NCI-H226 (cell line): ENCODE measurements at regions not wholly inside any gene's neighbourhood (a gene's known extent, or its start where the extent isn't known, plus 50 kb on each side); places are given as distances from the start of the nearest gene placed in this dataset.
"Not testable (repeated sequence)": the region's sequence is repeated elsewhere in the genome, so short reads cannot be mapped to it uniquely, and the experiment has no call there.

Experiments
- DNase-seq: peaks from one replicate; pipeline ENCODE4 v3.0.0-alpha.2; 2015

DNA sequence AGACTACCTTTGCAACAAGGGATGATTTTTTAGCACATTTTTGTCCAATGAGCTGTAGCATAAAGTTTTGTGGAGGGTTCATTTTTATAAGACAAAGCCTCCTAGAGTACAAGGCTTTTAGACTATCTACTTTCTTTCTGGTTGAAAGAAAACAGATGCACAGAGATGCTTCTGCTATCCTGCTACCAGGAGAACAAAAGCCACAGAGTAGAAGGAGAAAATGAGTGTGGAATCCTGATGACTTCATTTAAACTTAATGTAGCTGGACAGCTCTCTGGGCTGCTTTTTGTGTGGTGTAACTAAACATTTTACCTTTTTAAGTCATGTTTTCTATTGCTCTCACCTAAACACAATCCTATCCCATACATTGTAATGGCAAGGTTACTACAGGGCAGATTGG is 1009.4 kb downstream of the TLE1 start:
- DNase-seq: no peak

DNA sequence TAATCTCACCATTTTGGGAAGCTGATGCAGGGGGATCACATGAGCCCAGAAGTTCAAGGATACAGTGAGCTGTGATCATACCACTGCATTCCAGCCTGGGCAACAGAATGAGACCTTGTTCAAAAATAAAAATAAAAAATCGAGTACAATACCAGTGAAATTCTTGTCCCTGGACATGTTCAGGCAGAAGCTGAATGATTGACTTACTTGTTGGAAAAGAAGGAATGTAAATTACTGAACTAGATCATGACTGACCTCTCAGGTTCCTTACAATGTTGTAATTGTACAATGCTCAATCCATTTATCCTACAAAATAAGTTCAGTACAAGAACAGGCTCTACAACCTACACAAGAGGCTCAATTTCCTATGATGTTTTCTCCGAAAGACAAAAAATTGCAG is 1010.4 kb downstream of the TLE1 start:
- DNase-seq: no peak

DNA sequence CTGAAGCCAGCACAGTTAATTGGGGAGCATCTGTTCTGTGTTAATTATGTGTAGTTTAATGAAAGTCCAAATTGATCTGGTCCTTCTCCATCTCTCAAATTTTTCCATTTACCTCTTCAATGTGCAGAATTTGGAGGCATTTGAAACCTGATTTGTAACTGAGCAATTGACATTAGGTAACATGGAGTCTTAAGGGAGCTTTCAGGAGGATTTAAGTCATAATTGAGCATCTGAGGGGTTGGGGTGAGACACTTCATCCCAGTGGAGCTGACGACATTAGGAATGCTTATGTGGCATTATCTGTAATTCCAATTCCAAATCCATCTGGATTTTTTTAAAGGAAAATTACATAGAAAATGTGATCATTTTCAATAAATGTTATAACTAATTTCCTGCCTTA is 1015.9 kb downstream of the TLE1 start:
- DNase-seq: no peak

DNA sequence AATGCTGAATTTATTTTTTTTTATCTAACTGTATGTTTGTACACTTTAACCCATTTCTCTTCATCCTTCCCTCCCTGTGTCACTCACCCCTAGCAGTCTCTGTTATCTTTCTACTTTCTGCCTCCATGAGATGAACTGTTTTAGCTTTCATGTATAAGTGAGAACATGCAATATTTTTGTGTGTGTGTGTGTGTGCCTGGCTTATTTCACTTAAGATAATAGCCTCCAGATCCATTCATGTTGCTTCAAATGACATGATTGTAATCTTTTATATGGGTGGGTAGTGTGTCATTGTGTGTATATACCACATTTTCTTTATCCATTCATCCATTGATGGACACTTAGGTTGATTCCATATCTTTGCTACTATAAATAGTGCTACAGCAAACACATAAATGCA is 1023.9 kb downstream of the TLE1 start:
- no peak for DNase-seq

DNA sequence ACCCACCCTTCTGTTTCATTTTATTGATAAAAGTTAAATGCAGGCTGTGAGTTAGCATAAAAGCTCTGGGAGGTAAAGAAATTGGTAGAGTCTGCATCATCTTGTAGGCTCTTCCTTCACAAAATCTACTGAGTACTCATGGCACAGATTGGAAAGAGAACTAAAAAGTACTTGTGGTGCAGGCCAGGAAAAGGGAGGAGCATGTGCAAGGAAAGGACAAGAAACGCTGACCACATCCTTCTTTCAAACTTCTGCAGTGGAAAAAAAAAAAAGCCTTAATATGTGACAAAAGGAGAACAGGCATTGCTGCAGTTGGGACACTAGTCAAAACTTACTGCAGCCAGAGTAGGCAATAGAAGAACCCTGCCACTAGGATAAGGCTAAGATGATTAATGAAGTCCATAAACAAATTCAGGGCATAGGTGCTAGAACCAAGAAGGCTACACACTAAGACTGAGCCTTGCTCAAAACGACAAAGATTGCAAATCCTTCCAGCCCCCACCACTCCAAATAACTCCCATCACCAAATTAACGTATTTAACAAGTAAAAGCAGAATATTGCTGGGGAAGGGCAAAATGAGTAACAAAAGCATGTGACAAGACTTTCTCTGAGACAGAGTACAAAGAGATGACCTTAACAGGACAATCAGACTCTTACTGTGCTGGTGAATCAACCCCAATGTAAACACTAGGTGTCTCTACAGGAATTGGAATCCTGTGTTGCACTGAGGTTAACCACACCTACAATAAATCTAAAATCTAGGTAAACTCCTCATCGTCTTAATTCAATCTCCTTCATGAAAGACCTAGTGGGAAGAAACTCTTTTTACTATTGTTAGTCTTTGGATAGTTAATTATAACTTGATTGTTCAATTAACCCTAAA is 1024.8 kb downstream of the TLE1 start:
- no peak for DNase-seq

DNA sequence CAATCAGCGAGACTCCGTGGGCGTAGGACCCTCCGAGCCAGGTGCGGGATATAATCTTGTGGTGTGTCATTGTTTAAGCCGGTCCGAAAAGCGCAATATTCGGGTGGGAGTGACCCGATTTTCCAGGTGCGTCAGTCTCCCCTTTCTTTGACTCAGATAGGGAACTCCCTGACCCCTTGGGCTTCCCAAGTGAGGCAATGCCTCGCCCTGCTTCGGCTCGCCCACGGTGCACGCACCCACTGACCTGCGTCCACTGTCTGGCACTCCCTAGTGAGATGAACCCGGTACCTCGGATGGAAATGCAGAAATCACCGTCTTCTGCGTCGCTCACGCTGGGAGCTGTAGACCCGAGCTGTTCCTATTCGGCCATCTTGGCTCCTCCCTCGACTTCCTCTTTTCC is 1029.6 kb downstream of the TLE1 start:
- DNase-seq: not testable (repeated sequence)

DNA sequence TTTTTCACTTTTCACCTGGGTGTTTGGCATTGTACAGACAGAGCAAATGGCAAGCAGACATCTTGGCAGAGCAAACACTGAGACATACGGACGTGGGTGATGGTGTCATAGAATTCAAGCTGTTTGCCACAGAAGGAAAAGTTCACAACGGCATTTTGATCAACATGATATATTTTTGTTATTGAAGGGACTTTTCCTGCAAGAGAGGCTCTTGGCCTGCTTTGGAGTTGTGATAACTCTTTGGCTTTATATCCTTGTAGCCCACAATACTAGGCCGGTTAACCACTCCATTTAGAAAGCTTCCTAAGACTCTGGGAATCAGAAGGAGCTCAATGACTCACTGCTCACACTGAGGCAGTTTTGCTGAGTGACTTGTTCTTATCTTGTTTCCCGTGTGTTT is 1038.3 kb downstream of the TLE1 start:
- peak; percentile 78 for DNase-seq

DNA sequence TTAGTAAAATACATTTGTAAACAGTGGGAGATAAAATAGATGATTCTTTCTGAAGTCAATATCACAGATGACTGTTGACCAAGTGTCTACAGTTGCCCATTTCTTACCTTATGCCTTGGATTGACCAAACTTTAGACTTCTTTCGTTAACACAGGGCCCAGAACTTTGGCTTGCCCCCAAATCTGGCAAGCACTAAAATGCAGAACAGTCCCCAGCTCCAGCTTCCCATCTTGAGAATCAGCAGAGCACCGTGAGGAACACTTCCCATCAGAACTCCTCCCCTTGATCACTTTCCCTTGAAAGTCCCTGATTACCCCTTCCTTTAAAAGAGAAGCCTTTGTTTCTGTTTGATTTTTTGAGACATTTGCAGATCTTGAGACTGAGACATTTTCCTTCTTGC is 1039.9 kb downstream of the TLE1 start:
- no peak for DNase-seq

DNA sequence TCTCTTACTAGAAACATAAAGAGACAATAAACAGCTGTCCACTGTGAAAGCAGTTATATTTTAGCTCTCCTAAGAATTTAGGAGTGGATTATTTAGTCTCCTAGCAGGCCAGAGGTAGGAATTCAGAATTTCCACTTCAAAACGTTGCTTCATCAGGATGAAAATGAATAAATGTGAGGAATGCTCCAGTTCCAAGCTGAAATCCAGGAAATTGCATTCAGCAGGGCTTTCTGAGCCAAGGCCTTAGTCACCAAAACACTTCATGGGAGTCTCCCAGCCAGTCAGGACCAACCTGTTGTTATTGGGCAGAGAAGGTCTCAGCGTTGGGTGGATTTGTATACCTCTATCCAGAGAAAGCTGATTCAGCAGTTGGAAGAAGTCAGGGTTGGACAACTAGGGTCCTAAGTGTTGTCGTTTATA is 1040.3 kb downstream of the TLE1 start:
- peak; percentile 93 for DNase-seq

DNA sequence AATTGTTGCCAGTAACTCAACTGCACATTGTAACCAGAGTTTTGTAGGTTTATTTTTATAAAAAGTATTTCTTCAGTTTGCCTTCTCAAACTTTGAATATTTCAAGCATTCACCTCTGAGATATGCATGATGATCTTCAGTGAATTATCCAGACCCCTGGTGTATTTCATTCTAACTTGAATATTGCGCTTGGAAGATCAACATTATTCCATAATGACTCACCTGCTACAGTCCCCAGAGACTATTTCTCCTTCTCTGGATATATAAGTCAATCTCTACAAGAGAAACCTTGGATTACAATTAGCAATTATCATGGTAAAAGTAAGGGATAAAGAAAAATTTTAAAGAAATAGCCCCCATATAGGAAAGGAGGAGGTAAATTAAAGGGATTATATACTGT is 1041.0 kb downstream of the TLE1 start:
- peak; percentile 74 for DNase-seq

DNA sequence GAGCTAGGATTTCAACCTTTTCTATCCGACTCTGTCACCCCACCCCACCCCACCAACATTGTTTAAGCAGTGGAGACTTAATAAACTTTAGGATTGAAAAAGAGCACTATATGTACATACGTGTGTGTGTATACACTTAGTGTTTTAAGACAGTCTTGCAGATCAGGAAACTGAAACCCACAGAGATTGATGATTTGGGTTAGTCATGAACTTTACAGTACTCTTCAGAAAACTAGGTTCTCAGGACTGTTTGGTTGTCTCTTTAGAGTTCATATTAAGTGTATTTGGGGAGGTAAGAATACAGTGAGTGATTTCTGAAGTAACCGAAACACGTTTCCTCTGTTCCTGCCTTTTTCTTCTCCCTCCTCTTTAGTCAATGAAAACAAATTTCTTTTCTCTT is 1043.1 kb downstream of the TLE1 start:
- no peak for DNase-seq

DNA sequence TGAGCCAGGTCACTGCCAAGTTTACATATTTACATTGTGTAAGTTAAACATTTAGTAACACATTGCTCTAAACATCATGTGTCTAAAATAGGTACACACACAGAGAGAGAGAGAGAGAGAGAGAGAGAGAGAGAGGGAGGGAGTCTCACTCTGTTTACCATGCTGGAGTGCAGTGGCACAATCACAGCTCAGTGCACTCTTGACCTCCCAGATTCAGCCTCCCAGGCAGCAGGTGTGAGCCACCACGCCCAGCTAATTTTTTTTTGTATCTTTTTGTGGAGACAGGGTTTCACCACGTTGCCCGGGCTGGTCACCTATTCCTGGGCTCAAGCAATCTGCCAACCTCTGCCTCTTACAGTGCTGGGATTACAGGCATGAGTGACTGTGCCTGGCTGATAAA is 1045.3 kb downstream of the TLE1 start:
- DNase-seq: no peak

DNA sequence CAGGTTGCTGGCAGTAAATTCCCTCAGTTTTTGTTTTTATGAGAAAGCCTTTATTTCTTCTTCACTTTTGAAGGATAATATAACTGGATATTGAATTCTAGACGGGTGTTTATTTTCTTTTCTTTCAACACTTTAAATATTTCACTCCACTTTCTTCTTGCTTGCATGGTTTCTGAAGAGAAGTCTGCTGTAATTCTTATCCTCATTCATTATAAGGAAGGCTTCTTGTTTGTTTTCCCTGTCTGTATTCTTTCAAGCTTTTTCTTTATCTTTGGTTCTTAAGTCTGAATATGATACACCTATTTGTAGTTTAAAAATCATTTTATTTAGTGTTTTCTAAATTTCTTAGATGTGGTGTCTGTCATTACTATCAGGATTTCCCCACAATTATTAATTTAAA is 1054.3 kb downstream of the TLE1 start:
- no peak for DNase-seq

DNA sequence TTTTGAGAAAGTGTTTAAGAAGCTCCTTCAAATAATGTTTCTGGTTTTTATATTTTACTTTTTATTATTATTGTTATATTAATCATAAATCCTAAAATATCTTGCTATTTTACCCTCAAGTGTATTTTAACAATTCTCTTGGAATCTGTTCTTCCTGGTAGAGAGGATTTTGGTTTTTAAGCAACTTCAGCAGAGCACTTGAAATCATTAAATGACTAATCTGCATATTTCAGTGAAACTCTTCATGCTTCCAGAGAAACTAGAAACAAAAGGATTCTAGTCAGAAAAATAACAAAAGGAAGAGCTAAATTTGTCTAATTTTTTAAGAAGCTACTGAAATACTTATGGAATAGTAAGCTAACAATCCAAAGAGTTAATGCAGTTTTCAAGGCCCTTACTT is 1057.3 kb downstream of the TLE1 start:
- DNase-seq: no peak

DNA sequence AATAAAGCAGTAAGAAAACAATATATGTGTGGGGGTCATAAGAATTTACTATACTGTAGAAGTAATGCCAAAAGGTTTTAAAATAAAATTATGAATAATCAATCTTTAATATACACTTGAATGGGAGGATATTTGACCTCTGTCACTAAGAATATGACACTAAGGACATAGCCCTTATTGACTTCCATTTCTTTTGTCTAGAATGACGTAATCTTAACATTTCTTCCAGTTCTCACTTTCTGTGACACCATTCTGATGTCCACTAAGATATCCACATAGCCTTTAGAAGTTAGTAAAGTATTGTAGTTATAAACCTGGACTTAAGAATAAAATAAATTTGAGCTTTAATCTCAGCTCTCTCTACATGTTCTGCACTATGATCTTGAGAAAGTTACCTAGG is 1050.7 kb downstream of the TLE4 start:
- no peak for DNase-seq

DNA sequence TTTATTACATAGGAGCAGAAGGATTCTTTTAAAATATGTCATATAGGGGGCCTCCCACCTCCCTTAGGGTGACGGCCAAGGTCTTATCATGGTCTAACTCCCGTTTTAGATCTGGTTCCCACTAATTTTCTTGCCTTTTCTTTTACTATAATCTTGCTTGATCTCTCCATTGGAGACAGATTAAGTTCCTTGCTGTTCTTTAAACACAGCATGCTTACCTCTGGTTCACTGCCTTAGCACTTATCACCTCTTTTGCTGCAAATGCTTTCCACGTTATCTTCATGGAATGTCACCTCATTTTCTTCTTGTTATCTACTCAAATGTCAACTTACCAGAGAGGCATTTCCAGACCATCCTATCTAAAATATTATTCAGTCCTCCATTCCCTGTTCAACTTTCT is 1047.6 kb downstream of the TLE4 start:
- DNase-seq: no peak

DNA sequence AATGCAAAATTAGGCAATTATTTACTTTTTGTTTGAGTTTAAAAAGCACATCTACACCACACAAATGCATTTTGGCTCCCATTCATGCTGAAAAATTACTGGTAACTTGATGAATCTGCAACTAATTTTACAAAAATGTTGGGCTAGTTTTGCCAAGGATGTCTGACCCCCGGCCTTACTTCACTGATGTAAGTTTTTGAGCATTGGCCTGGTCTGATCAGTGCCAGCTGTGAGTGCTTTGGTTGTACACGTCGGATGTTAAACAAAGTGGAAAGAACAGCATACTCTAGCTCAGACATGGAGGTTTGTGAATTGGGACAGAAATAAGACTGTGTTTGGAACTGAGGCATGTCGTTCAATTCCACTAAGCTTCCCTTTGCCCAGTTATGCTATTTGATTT is 1044.2 kb downstream of the TLE4 start:
- DNase-seq: no peak

DNA sequence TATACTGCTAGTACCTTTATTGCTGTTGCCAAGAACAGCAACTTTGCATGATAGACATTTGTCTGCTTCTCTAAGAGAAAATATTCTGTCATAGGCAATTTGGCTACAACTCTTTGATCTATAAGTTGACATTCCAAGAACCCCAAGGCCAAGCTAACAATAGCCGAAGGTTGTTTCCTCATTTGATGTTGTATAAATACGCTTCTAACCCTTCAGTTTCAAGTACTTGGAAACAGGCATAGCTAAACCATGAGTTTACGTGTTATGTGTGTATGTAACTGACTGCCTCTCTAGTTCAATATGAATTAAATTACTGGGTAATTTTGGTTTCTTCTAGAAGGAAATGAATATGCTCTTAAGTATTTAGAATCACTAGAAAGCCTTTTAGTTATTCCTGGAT is 1034.0 kb downstream of the TLE4 start:
- DNase-seq: no peak

DNA sequence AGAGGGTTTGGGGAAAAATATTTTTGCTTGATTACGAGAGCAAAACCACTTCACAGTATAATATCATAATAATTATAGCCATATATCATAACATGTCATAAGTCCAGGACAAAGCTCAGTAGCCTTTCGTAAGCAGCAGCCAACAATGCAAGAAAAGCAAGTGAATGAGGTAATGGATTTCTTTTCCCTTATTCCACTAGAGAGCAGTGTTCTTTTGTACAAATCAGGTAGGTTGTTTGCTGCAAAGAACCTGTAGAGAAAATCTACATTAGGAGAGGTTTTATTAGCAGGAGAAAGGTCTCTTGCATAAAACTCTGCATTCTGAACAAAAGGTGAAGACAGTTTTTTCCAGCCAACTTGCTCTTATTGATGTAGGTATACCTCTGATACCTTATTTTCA is 1033.4 kb downstream of the TLE4 start:
- DNase-seq: peak; percentile 46

DNA sequence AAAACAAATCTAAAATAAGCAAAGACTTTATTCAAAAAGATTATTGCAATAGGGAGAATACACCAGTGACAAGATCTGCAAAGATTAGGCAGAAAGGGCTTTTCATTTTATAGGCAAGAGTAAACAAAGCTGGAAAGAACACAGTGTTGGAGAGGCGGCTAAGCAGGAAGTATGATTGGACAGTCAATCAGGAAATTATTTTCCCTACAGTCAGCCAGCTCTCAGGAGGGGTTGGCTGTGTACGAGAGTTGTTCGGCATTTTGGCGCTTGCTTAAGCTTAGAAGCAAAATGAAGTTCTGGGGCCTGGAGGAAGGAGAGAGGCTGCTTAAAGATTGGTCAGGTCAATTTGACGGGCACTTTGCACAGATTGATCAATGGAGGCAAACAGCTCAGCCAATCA is 1030.5 kb downstream of the TLE4 start:
- no peak for DNase-seq

DNA sequence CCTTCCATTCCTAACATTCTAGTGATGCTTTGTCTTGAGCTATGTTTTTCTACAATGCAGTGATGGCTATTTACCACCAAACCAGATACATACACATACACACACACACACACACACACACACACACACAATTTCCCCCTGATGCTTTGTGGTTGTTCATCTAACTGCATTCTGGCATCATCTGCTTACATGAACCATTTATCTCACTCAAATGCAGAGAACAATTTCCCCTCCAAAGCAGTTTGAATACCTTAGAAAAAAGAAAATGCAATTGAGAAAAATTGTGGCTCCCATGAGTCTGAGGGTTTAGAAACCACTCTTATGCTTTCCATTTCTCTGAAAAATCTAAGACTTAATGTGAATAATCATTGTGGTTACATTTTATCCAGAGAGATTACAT is 1024.8 kb downstream of the TLE4 start:
- no peak for DNase-seq

DNA sequence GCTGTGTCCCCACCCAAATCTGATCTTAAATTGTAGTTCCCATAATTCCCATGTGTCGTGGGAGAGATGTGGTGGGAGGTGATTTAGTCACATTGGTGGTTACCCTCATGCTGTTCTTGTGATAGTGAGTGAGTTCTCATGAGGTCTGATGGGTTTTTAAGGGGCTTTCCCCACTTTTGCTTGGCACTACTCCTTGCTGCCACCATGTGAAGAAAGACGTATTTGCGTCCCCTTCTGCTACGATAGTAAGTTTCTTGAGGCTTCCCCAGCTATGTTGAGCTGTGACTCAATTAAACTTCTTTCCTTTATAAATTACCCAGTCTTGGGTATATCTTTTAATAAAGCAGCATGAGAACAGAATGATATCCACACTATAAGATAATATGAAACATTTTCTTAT is 1023.4 kb downstream of the TLE4 start:
- no peak for DNase-seq

DNA sequence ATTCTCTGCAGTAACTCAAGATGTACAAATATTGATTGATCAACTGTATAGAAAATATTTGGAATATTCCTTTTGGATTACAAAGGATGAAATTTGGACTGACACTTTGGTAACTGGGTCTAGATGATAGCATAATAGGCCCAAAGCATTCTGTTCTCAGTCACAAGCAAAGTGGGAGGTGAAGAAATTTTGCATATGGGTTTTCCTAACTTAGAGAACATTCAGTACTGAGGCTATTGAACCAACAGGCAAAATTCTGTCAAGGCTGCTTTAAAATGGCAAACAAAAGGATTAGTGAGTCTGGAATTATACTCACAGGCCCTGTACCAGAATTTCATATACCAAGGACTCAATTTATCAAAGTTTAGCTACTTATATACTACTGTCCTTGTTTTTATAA is 1020.6 kb downstream of the TLE4 start:
- no peak for DNase-seq

DNA sequence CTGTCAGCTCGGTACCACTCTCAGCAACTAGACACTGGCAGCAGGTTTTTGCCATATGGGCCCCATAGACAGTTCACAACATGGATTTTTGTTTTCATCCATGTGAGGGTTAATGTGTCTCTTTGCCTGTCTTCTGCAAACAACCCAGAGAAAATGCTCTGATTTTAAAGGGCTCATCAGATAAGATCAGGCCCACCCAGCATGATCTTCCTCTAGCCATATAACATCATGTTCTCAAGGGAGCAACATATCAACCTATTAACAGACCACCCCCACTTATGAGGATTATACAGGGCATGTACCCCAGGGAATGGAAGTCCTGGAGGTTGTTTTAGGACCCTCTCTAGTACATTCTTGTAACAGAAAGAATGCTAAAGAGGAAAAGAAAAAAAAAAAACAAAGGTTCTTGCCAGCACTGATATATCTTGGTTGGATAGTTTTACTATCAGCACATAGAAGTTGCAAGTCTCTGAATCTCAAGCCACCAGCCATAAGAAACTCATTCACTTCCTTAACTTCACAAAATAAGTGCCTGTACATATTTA is 1015.1 kb downstream of the TLE4 start:
- no peak for DNase-seq

DNA sequence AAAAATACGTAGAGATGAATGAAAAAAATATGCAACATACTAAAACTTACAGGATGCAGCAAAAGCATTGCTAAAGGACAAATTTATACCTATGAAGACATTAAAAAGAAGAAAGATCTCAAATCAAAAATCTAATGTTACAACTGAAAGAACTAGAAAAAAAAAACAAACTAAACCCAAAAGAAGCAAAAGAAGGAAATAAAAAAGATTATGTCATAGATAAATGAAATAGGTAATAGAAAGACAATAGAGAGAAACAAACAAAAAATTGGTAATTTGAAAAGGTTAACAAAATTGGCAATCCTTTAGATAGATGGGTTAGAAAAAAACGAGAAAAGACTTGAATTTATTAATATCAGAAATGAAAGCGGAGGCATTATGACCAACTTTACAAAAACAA is 1000.2 kb downstream of the TLE4 start:
- DNase-seq: no peak
